ENCODE measurements at regions not wholly inside any gene's neighbourhood (a gene's known extent, or its start where the extent isn't known, plus 50 kb on each side); places are given as distances from the start of the nearest gene placed in this dataset.
"Not testable (repeated sequence)": the region's sequence is repeated elsewhere in the genome, so short reads cannot be mapped to it uniquely, and the experiment has no call there.

DNA sequence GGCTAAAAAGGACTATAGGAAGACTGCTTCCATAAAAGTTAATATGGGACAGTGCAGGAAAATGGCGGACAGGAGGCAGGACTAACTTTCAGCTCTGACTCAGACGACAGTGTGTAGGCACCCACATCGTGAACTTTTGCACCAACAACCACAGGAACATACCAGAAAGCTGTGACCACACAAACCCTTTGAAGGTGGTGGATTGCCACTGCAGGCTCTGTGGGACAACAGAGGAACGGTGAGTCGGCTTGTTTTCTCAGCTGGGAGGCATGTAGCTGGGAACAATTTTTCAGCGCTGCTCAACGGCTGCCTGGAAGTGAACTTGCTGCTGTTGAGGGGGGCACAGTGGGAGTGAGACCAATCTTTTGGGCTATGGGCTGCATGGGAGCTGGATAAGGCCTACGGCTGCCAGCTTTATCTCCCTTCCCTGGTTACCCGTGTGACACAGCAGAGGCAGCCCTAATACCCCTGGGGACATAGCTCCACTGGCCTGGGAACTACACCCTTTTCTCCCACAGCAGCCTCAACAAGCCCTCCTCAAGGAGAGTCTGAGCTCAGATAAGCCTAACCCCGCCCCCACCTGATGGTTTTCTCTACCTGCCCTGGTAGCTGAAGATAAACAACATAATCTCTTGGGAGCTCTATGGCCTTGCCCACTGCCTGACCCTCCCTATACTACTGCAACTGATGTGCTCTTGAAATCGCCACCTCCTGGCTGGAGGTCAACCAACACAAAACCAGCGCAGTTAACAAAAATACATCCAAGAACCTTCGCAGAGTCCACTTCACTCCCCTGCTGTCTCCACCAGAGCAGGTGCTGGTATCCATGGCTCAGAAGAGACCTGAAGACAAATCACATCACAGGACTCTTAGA, 1537.0 kb downstream of the C4orf33 start:
- no peak for DNase-seq (ENCODE audit: low spot score)

DNA sequence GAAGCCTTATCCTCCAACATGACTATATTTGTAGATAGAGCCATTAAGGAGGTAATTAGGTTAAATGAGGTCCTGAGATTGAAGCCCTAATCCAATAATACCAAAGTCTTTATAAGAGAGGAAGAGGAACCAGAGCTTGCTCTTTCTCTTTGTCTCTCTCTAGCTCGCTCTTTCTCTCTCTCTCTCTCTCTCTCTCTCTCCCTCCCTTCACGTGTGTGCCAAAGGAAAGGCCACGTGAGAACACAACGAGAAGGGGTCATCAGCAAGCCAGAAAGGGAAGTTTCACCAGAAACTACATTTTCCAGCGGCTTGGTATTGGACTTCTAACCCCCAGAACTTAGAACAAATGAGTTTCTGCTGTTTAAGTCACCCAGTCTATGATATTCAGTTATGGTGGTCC, 1540.5 kb downstream of the C4orf33 start:
- no peak for DNase-seq (ENCODE audit: low spot score)

DNA sequence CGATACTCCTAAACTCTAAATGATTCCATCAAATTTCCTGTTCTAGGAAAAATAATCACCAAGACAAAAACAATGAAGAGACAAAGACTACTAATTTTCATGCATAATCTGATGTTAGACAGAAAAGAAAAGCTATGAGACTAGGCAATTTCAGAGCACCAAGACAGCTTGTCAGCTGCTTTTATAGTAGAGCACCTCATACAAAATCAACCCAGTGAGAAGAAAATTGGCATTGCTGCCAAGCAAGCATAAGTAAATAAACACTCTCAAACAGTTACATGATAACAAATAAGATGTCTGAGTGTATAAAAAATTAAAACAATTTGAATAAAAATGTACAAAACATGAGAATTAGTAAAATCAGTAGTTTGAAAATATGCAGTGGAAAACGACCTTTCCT, 1544.6 kb downstream of the C4orf33 start:
- DNase-seq (ENCODE audit: low spot score), result no peak

DNA sequence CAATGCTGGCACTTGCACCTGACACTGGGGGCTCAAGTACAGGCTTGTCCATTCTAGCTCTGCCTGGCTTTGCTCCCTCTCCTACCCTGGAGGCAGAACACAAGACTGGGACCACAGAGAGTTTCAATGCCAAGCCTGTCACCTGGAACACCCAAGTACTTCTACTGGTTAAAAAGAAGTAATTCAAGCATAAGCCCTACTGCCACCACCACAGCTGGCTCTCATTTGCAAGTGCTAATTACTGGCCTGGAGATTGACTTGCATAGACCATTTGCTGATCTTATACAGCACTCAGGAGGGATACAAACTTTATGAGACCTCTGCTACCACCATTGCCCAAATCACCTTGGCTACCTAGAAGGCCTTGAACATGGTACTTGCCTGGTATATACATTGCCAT, 1550.9 kb downstream of the C4orf33 start:
- DNase-seq (ENCODE audit: low spot score), result no peak

DNA sequence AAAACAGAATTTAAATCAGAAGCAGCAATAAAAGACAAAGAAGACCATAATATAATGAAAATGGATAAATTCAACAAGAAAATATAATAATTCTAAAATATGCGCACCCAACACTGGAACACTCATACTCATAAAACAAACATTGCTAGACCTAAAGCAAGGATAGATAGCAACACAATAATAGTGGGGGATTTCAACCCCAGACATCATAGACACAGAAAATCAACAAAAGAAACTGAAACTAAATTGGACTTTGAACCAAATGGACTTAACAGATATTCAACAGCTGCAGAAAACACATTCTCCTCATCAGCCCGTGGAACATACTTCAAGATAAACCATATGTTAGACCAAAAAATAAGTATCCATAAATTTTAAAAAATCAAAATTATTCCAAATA, 1552.6 kb downstream of the C4orf33 start:
- no peak for DNase-seq (ENCODE audit: low spot score)

DNA sequence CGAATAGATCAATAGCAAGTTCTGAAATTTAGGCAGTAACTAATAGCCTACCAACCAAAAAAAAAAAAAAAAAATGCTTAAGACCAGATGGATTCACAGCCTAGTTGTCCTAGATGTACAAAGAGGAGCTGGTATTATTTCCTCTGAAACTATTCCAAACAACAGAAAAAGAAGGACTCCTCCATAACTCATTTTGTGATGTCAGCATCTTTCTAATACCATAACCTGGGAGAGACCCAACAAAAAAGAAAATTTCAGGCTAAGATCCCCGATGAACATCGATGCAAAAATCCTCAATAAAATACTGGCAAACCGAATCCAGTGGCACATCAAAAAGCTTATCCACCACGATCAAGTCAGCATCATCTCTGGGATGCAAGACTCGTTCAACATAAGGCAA, 1557.9 kb downstream of the C4orf33 start:
- no peak for DNase-seq (ENCODE audit: low spot score)

DNA sequence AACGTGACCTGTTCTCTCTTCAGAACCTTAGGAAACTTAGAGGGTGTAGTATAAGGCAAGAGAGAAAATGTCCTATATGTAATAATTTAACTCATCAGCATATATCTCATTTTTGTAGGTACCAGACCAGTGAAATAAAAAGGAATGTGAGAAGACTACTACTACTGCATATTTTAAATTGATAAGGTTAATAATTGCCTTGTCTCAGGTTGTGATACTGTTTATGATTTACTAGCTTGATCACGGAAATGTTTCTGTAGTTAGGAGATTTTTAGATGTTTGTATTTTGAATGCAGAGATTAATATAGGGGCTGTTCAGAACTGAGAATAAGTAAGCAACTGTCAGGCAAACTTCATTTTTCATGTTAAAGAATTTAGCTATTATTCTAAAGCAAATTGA, 1563.4 kb downstream of the C4orf33 start:
- DNase-seq (ENCODE audit: low spot score), result no peak

DNA sequence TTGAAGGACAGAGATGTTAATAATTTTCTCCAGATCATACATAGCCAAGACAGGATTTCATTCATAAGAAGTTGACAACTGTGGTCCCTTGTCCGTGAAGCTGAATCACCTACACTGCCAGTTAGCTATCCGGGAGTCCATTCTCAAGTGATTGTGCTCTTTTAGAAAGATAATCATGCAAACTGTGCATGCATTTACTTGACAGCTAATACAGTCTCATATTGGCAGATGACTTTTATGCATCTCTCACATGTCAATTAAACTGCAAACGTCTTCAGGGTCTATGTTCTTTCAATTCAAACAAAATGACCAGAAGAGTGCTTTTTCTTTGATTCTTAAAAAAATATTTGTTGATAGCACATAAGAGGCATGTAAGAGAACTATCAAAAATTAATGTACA, 1572.9 kb downstream of the C4orf33 start:
- DNase-seq (ENCODE audit: low spot score), result no peak

DNA sequence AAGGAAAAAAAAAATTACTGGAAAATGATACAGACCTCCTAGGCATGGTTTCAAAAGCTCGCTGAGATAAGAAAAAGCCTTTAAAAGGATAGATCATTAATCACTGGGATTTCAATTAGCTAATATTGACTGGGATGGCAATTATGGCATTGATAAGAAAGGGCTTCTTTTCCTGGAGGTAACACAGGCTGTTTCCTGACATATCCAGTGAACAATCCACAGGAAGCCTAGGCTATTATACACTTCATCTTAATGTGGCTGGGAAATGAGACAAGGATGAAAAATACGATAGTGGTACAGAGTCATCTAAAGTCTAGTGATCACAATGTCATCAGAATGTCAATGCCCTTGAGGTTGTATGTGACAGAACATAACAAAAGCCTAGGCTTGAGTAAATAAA, 1579.3 kb downstream of the C4orf33 start:
- DNase-seq (ENCODE audit: low spot score), result no peak

DNA sequence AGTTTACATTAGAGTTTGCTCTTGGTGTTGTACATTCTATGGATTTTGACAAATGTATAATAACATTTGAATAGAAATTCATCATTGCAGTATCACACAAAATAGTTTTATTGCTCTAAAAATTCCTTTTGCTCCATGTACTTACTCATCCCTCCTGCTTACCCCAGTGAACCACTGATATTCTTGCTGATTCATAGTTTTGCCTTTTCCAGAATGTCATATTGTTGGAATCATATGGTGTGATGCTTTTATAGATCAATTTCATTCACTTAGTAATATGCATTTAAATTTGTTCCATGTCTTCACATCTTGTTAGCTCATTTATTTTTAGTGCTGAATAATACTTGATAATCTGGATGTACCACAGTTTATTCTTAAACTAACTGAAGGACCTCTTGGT, 1593.2 kb downstream of the C4orf33 start:
- DNase-seq (ENCODE audit: low spot score), result no peak

DNA sequence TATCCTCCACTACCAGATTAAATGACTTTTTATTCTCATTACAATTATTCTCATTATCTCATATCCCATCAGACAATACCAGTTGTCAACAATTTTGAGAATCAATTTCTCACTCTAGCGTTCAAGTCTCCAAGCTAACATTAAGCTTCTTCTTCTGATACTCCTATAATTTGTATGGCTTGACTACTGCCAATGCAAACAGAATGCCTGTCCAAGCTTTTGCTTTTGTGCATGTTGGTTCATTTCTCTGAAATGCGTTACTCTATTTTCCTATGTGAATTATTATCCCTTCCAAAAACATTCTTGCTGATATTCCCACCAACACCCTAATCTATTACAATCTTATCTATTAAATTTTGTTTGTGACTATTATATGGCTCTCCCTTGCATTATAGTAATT, 1602.3 kb downstream of the C4orf33 start:
- no peak for DNase-seq (ENCODE audit: low spot score)

DNA sequence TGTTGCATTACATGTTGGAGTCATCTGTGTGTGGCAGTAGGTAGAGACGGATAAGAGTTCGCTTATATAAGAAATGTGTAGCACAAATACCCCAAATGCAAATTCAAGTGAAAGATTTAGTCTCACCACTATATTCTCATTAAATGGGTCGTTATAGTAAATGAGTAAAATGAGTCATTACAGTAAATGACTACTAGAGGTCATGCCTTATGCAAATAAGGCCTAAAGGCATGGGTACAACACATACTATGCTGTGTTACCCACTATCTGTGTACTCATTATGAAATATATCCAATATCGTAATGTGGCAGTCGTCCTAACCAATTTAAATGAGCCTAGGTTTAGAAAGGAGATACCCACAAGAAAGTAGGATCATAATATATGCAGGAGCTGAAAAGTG, 1603.1 kb downstream of the C4orf33 start:
- no peak for DNase-seq (ENCODE audit: low spot score)

DNA sequence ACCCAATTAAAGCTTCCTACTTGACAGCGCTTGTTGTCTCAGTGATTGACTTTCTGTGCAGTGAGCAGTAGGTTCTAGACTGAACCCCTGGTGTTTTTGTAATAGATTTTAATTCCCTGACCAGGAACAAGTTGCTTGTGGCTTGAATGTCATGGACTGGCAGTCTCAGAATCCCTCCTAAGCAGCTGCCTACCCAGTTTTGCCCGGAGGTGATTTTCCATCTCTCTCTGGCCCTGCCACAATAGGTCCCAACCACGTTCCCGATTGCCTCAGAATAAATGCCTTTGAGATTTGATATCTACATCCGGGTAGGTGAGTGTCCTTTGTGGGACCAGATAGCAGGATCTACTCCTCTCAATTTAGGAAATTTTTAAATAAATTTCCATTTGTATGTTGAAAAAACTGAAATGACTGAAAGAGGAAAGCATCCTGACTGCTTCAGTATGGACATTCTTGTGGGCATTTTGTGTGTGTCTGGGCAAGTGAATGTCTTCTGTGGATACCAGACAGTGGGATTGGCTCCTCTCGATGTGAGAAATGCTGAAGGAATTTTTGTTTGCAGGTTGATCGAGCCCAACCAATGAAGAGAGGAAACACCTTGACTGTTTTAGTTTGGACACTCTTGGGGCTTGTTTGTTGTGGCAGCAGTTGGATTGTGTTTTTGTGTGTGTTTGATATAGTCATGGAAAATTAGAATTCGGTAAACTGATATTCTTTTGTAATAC, 1607.4 kb downstream of the C4orf33 start:
- DNase-seq (ENCODE audit: low spot score), result no peak

DNA sequence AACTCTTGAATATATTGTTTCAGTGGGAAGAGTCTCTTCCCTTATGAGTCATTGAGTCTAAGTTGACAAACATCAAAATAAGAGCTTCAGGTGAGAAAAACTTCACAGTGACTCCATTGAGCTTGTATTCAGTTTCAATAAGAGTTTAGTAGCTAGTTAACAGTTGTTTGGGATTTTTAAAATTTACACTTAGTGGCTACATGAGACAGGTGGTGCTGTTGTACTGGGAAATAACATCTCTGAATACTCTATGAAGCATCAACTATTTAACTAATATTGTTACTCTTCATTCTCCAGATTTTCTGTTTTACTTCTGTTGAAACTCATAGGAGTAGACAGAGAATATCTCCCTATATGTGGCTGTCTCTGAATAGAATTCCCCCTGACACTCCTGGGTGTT, 1609.1 kb downstream of the C4orf33 start:
- no peak for DNase-seq (ENCODE audit: low spot score)

DNA sequence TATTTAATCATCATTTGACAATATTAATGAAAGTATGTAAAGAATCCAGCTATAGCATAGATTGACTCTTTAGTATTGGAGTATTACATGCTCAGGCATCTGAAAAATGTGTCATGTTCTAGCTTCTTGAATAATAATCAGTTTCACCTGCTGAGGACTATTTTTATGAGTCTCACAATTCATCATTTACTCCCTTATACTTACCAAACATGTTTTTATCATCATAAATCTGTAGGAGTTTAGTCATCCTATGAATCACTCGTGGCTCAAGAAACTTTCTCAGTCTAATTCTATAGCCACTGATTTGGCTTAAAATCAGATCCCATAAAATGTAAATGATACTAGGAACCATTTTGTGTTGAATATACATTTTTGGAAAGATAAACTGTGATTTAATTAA, 1616.1 kb downstream of the C4orf33 start:
- DNase-seq (ENCODE audit: low spot score), result no peak

DNA sequence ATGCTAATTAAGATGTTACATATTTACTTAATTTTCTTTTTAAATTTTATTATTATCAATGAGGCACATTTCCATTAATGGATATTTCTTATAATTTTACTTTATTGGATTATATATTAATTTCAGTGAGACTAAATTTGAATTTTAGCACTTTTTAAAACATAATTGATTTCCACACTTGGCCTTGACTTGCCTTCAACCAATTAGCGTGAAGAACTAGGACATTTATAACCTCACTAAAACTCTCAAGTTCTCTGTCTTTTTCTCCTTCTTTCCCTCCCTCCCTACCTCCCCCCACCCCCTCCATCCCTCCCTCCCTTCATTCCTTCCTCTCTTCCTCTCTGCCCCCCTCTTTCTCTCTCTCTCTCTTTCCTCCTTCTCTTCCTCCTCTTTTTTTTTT, 1618.1 kb downstream of the C4orf33 start:
- DNase-seq (ENCODE audit: low spot score), result no peak

DNA sequence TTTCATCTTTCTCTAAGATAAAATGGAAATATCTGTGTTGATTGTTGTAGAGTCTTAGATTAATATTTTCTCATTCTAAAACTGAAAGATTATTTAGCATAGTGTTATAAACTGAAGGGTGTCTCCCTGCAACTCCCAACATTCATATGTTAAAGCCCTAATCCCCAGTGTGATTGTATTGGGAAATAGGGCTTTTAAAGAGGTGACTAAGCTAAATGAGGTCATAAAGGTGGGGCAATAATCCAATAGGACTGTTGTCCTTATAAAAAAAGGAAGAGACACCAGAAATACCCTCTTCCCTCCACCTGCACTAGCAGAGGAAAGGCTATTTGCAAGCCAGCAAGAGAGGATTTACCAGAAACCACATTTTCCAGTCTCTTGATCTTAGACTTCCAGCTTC, 1626.4 kb downstream of the C4orf33 start:
- DNase-seq (ENCODE audit: low spot score), result no peak

DNA sequence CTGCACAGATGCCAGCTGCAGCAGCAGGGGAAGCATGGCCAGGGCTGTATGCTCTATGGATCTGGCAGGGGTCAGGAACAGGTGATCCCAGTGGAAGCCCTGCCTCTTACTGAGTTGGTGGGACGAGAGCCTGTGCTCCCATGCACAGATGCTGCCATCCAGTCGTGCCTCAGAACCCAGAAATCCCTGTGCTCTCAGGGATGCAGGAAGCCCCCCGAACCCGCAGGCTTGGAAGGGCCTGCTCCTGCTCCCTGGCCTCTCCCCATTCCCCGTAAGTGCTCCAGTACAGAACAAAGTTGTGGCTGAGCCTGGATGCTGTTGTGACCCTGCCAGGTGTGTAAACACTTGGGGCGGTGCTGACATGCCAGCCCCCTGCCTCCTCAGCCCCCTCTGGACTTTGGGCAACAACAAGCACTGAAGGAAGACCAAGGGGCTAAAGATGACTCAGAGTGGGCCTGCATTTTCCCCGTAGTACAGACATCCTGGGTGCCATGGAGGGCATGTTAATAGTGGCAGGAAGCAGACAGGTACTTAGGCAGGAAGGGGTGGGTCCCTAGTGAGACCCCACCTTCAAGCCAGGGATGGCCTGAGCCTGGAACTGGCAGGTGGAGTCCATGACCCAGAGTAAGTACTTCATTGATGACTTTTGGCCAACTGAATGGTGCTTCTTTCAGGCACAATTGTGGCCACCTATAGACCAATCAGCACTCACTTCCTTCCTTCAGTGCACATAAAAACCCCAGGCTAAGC, 1640.7 kb downstream of the C4orf33 start:
- DNase-seq (ENCODE audit: low spot score), result no peak

DNA sequence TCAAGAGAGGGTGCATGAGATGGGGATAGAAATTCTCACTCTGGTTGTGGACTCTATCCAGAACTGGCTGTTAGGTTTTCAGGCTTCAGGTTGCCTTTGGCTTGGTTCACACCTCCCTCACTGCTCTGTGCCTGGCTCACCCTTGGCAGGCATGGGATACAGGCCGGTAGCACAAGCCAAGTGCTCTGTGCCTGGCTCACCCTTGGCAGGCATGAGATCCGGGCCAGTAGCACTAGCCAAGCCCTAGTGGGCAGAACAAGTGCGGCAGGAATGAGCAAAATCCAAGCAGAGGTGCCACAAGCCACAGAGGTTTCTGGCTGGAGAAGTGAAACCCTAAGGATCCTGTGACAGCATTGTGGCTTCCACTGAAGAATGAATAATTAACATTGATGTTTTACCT, 1642.3 kb downstream of the C4orf33 start:
- DNase-seq (ENCODE audit: low spot score), result no peak

DNA sequence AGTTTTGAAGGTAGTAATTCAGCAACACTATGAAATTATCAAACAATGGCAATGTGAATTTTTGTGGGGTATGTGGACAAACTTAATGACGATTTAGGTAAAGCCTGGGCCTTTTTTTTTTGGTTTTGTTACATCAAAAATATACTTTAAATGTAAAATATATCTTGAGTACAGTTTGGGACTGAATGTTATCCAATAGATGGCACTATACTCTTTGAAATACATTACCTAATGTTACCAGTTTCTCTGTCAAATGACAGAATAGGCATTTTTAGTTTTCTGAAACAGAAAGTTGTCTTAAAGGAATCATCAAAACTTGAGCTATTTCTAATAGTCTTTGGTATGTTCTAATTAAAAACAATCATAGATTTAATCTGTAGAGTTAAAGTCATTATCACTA, 1651.9 kb downstream of the C4orf33 start:
- peak; percentile 42 for DNase-seq (ENCODE audit: low spot score)

DNA sequence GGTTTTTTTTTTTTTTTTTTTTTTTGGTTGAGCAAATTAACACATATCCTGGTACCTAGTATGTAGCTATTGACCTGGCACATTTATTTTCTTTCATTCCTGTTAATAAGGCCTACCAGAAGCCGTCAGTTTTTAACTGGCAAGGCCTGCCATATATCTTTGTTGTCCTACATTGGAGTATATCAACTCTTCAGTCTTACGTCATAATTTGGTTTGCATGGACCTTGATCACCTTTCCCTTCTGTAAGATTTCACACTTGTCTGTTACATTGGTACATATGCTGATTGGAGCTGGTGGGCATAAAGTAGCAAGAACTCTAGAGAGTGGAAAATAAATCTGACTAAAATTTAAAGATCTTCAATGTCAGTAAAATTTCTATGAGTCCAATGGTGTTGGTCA, 1658.0 kb downstream of the C4orf33 start:
- DNase-seq (ENCODE audit: low spot score), result no peak

DNA sequence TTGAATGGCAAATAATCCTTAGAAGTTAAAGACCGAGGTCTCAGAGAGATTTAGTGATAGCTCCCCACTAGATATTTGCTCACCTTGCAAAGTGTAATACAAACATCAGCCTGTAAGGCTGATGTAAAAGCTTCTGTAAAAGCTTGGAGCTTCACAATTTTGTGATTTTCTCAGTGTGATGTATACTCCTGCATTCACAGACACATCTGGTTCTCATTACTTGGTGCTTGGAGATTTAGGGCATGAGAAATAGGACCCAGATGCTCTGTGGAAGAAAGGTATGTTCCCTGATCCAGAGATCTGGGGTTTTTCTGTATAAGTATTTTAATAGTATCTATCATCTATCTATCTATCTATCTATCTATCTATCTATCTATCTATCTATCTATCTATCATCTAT, 1664.3 kb downstream of the C4orf33 start:
- DNase-seq (ENCODE audit: low spot score), result no peak

DNA sequence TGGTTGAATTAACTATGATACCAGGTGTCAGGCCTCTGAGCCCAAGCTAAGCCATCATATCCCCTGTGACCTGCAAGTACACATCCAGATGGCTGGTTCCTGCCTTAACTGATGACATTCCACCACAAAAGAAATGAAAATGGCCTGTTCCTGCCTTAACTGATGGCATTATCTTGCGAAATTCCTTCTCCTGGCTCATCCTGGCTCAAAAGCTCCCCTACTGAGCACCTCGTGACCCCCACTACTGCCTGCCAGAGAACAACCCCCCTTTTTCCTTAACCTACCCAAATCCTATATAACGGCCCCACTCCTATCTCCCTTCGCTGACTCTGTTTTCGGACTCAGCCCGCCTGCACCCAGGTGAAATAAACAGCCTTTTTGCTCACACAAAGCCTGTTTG, 1671.4 kb downstream of the C4orf33 start:
- DNase-seq (ENCODE audit: low spot score), result not testable (repeated sequence)
